ENCODE measurements at regions not wholly inside any gene's neighbourhood (a gene's known extent, or its start where the extent isn't known, plus 50 kb on each side); places are given as distances from the start of the nearest gene placed in this dataset.

DNA sequence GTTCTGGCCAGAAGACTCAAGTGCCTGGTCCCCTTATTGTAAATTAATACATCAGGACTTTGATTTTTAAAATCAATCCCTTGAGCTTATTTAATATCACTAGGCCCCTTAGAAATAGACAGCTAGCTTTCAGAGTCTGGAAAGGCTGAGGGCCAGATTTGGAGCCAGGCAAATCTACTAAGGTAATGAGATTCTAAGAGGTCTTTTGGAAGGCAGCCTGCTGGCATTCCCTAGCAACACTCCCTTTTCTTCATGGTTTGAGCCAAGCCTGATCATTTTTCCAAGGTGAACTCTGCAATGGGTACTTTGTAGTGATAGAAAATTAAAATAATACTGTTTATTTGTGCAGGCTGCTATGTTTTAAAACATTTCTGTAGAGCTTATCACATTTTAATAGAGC lies 378.5 kb downstream of the FAT4 start:
- no peak for TF ChIP-seq RARB (CRISPR knock-in tag; IDR thresholded peaks at IDR 0.05)
- TF ChIP-seq CSDC2 (CRISPR knock-in tag; IDR thresholded peaks at IDR 0.05), result no peak
- 0 out of 2 replicates have a peak, but pooled peaks have one; percentile 21 for TF ChIP-seq ISL1 (CRISPR knock-in tag; IDR thresholded peaks at IDR 0.05)
- TF ChIP-seq ZNF70 (CRISPR knock-in tag; IDR thresholded peaks at IDR 0.05), result no peak
- no peak for TF ChIP-seq ZFP30 (CRISPR knock-in tag; IDR thresholded peaks at IDR 0.05)
- TF ChIP-seq, protein P1, sequence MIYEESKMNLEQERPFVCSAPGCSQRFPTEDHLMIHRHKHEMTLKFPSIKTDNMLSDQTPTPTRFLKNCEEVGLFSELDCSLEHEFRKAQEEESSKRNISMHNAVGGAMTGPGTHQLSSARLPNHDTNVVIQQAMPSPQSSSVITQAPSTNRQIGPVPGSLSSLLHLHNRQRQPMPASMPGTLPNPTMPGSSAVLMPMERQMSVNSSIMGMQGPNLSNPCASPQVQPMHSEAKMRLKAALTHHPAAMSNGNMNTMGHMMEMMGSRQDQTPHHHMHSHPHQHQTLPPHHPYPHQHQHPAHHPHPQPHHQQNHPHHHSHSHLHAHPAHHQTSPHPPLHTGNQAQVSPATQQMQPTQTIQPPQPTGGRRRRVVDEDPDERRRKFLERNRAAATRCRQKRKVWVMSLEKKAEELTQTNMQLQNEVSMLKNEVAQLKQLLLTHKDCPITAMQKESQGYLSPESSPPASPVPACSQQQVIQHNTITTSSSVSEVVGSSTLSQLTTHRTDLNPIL (CRISPR knock-in tag; IDR thresholded peaks at IDR 0.05; ENCODE audit: low read depth), result no peak
